Kidney epithelial cell (primary cell): ENCODE measurements at regions not wholly inside any gene's neighbourhood (a gene's known extent, or its start where the extent isn't known, plus 50 kb on each side); places are given as distances from the start of the nearest gene placed in this dataset.
A peak's percentile ranks its signal among the peaks of the same experiment; 100 is the strongest.
"Not testable (repeated sequence)": the region's sequence is repeated elsewhere in the genome, so short reads cannot be mapped to it uniquely, and the experiment has no call there.

ENCODE experiments used
- DNase-seq: peaks from one replicate; pipeline ENCODE4 v3.0.0-alpha.2; 2010; ENCODE audit warnings: low read depth
- H3K27me3 ChIP-seq: 2 replicates; pipeline ENCODE4 v1.6.0; 2011; ENCODE audit warnings: low read length; ENCODE audit not compliant: control insufficient read depth, insufficient read depth
- H3K36me3 ChIP-seq: 2 replicates; pipeline ENCODE4 v1.5.1; 2011; ENCODE audit warnings: low read length; ENCODE audit not compliant: control insufficient read depth, insufficient read depth
- H3K4me3 ChIP-seq: 2 replicates; pipeline ENCODE4 v1.5.1; 2011; ENCODE audit warnings: low read depth, mild to moderate bottlenecking, control low read depth, low read length
- CTCF ChIP-seq: IDR thresholded peaks from 2 replicates; pipeline ENCODE4 v1.5.1; 2011; ENCODE audit warnings: mild to moderate bottlenecking, moderate library complexity, low read length, control low read depth, inconsistent platforms; ENCODE audit not compliant: insufficient read depth, poor library complexity, severe bottlenecking

GRCh38 chr1:187038784-187039183 is 210.0 kb downstream of the PLA2G4A start:
- DNase-seq: peak; percentile 42
- TF ChIP-seq CTCF: no peak
- Histone ChIP-seq H3K27me3 (no peaks in the 10 kb centered on the region), H3K4me3 (no peak overlapping the region), H3K36me3 (no peaks in the 10 kb centered on the region)

- H3K4me3 ChIP-seq: no peak overlapping the region
- H3K36me3 ChIP-seq: no peaks in the 10 kb centered on the region
- TF ChIP-seq CTCF: no peak
- no peaks in the 10 kb centered on the region for H3K27me3 ChIP-seq
- no peak for DNase-seq
These were observed 212.4 kb downstream of the PLA2G4A start for GRCh38 chr1:187041104-187041503.

GRCh38 chr1:187042538-187042937 is 213.8 kb downstream of the PLA2G4A start:
- H3K4me3 ChIP-seq: no peak overlapping the region
- no peaks in the 10 kb centered on the region for H3K27me3 ChIP-seq
- DNase-seq: no peak
- H3K36me3 ChIP-seq: no peaks in the 10 kb centered on the region
- no peak for TF ChIP-seq CTCF

GRCh38 chr1:187043433-187043832 is 214.7 kb downstream of the PLA2G4A start:
- DNase-seq, H3K27me3 ChIP-seq, H3K4me3 ChIP-seq, H3K36me3 ChIP-seq: not testable (repeated sequence)

GRCh38 chr1:187044411-187044810 is 215.7 kb downstream of the PLA2G4A start:
- no peak for DNase-seq
- no peak overlapping the region for H3K4me3 ChIP-seq
- TF ChIP-seq CTCF: no peak
- no peaks in the 10 kb centered on the region for H3K27me3 ChIP-seq
- no peaks in the 10 kb centered on the region for H3K36me3 ChIP-seq

GRCh38 chr1:187045371-187045770 is 216.6 kb downstream of the PLA2G4A start:
- no peaks in the 10 kb centered on the region for H3K36me3 ChIP-seq
- no peak overlapping the region for H3K4me3 ChIP-seq
- no peaks in the 10 kb centered on the region for H3K27me3 ChIP-seq
- DNase-seq: no peak
- no peak for TF ChIP-seq CTCF
